Heart right ventricle (tissue), 16 donors: ENCODE measurements at regions not wholly inside any gene's neighbourhood (a gene's known extent, or its start where the extent isn't known, plus 50 kb on each side); places are given as distances from the start of the nearest gene placed in this dataset.
"Not testable (repeated sequence)": the region's sequence is repeated elsewhere in the genome, so short reads cannot be mapped to it uniquely, and the experiment has no call there.

Experiments
- ATAC-seq, 8 donors: fragments of 200-7000 bp; cut with Tn5 transposase; one replicate each; pipeline ENCODE4 v1.9.1; 2020; ENCODE audit warnings: mild to moderate bottlenecking in 8 of 8, moderate library complexity in 8 of 8, moderate number of reproducible peaks in 1 of 8
- DNase-seq, 2 donors: peaks; one replicate each; pipeline ENCODE4 v3.0.0-alpha.2; 2020
- H3K27ac ChIP-seq, 10 donors: fragments of 200-600 bp; sonication (generic) in 2 of 10; one replicate each; pipeline versions ENCODE4 v1.5.0 to v1.8.0; 2020 to 2022; ENCODE audit warnings: mild to moderate bottlenecking in 3 of 10
- H3K27me3 ChIP-seq, 7 donors: fragments of 200-600 bp; one replicate each; pipeline ENCODE4 v1.8.0; 2021 to 2022; ENCODE audit warnings: mild to moderate bottlenecking in 2 of 7
- H3K36me3 ChIP-seq, 9 donors: fragments of 200-600 bp; sonication (generic) in 1 of 9; one replicate each; pipeline versions ENCODE4 v1.5.0 to v1.8.0; 2020 to 2022; ENCODE audit warnings: mild to moderate bottlenecking in 2 of 9
- H3K4me1 ChIP-seq, 9 donors: fragments of 200-600 bp; sonication (generic) in 1 of 9; one replicate each; pipeline versions ENCODE4 v1.5.0 to v1.8.0; 2020 to 2022; ENCODE audit warnings: mild to moderate bottlenecking in 4 of 9
- H3K4me3 ChIP-seq, 10 donors: fragments of 200-600 bp; sonication (generic) in 2 of 10; one replicate each; pipeline versions ENCODE4 v1.5.0 to v1.8.0; 2020 to 2022; ENCODE audit warnings: mild to moderate bottlenecking in 7 of 10, moderate library complexity in 2 of 10
- H3K9me3 ChIP-seq, 11 donors: fragments of 200-600 bp in 10 of 11; sonication (generic) in 2 of 11; one replicate each; pipeline versions ENCODE4 v1.5.0 to v1.8.0; 2013 to 2022; ENCODE audit warnings: mild to moderate bottlenecking in 2 of 11, control low read depth in 1 of 11, moderate library complexity in 1 of 11
- WGBS, 2 donors: extraction: QIAGEN DNeasy Blood & Tissue Kit; methylation state at CpG; one replicate each; pipeline ENCODE4 v1.1.7; 2013; ENCODE audit warnings: inconsistent platforms in 1 of 2; 5-methylcytosine and 5-hydroxymethylcytosine counted together
- intact Hi-C, 10 donors: fragments of 100-400 bp; cut with DNase I; formaldehyde crosslinking; loops; one replicate each; pipeline versions ENCODE4 v1.11.1 to v1.14.2; 2022
- TF ChIP-seq, protein P1 (sequence below), 9 donors: fragments of 200-600 bp; sonication (generic) in 2 of 9; IDR thresholded peaks; one replicate each; pipeline versions ENCODE4 v1.5.0 to v1.8.0; 2021 to 2022; ENCODE audit warnings: antibody characterized with exemption in 9 of 9, mild to moderate bottlenecking in 5 of 9, moderate library complexity in 1 of 9
- donor health status: Arrhythmogenic right ventricular cardiomyopathy.
- donor health status: ischemic (EF 13 %, LVEDD 7.1; RV severe dilation, severe dysfunction).
- donor health status: healthy with polysubstance abuse.
- donor health status: DM: no; HTN: yes; CAD: no.
- donor health status: DM: no; HTN: no; CAD: no.
- donor health status: ischemic (EF 25% LVEDD 6.9; RV normal size, moderate dysfunction).
- donor health status: ischemic (EF 25% LVEDD 5.7; RV mildly dilated, moderate dysfunction).
- donor health status: healthy.
- donor health status: DM: yes; HTN: yes; CAD: no.
- donor health status: Ischemic cardiomyopathy.
- donor health status: ischemic (EF 35%, LVEDD 5.7; RV mildly dilated, moderate dysfunction).
- donor health status: nonischemic (EF 11% LVEDD 7.7; RV severe dilation, severe dysfunction).
- donor health status: DM: yes; HTN: yes; CAD: no.
- donor health status: PGD.
- donor health status: ischemic (EF 29% LVEDD 5.4; RV normal size, mild dysfunction).
- donor health status: nonischemic (EF 23%, LVEDD 6.1; RV moderate dilation, normal function).

DNA sequence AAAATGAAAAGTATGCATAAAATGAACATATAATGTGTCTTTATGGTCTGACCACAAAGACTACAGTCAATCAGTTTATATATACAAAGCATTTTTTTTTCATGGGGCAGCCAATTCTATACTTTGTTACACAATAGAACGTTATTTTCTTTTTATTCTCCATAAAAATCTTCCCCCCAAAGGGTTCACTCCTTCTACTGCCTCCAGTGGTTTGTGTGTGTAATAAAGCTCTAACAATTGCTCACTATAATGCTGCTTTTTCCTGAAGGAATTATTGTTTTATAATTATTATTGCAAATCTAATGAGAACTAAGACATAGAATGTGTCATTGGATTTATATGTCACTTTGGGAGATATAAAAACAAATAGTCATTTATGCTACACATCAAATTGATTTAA lies 664.1 kb upstream of the PABPC4L start:
- H3K9me3 ChIP-seq, result no peaks in the 10 kb centered on the region
- DNase-seq (no peak), ATAC-seq (no peak)
- no peak overlapping the region for H3K27ac ChIP-seq
- no peaks in the 10 kb centered on the region for H3K27me3 ChIP-seq
- H3K4me3 ChIP-seq, result no peak overlapping the region
- intact Hi-C loops, result no loop called here
- 68 to 69% methylated on average over 1 of the region's 1 CpG for WGBS, 2 donors
- TF ChIP-seq, protein P1, sequence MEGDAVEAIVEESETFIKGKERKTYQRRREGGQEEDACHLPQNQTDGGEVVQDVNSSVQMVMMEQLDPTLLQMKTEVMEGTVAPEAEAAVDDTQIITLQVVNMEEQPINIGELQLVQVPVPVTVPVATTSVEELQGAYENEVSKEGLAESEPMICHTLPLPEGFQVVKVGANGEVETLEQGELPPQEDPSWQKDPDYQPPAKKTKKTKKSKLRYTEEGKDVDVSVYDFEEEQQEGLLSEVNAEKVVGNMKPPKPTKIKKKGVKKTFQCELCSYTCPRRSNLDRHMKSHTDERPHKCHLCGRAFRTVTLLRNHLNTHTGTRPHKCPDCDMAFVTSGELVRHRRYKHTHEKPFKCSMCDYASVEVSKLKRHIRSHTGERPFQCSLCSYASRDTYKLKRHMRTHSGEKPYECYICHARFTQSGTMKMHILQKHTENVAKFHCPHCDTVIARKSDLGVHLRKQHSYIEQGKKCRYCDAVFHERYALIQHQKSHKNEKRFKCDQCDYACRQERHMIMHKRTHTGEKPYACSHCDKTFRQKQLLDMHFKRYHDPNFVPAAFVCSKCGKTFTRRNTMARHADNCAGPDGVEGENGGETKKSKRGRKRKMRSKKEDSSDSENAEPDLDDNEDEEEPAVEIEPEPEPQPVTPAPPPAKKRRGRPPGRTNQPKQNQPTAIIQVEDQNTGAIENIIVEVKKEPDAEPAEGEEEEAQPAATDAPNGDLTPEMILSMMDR (IDR thresholded peaks at IDR 0.05), result no peak
- no peaks in the 10 kb centered on the region for H3K4me1 ChIP-seq
- H3K36me3 ChIP-seq, result no peaks in the 10 kb centered on the region

DNA sequence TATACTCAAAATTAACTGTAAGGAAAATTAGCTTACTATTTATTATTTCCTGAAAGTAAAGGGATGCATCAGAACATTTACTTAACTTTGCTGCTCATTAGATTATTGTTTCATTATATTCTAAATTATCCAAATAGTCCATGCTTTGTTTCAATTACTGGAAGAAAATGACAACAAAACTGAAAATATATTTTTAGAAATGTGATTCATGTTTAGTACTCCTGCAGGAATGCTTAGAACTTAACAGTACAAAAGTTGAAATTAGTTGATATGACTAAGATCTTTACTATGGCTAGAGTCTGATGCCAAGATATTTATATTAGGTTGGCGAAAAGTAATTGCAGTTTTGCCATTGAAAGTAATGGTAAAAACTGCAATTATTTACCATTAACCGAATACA lies 660.5 kb upstream of the PABPC4L start:
- H3K4me1 ChIP-seq, result no peaks in the 10 kb centered on the region
- intact Hi-C loops, result no loop called here
- H3K36me3 ChIP-seq, result no peaks in the 10 kb centered on the region
- H3K4me3 ChIP-seq, result no peak overlapping the region
- H3K9me3 ChIP-seq, result peaks cover 0 to 4% (median 0%) of the 10 kb centered on the region in 11 donors
- DNase-seq, result no peak
- WGBS, 2 donors, result 93 to 97% methylated on average over 2 of the region's 2 CpGs
- H3K27ac ChIP-seq, result no peak overlapping the region
- H3K27me3 ChIP-seq, result no peaks in the 10 kb centered on the region
- no peak for ATAC-seq
- TF ChIP-seq, protein P1 (IDR thresholded peaks at IDR 0.05), result no peak

DNA sequence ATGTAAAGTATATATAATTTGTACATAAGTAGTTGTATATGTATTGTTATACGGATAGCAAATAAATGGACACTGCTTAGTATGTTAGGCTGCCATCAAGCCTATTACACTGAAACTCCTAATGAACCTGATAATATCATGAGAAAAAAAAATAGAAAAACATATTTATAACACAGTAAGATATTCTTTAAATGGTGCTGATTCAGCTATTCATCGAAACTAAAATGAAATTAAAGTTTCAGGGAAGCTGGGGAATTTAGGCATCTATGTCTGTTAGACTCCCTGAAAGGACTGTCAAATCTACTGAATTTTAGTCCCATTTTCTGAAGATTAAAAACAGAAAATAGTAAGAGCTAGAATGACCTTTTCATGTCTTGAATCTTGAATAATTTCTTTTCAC lies 647.1 kb upstream of the PABPC4L start:
- 89 to 92% methylated on average over 2 of the region's 2 CpGs for WGBS, 2 donors
- H3K27me3 ChIP-seq, result no peaks in the 10 kb centered on the region
- H3K4me3 ChIP-seq, result no peak overlapping the region
- DNase-seq, result no peak
- ATAC-seq, result no peak
- TF ChIP-seq, protein P1 (IDR thresholded peaks at IDR 0.05), result no peak
- no peaks in the 10 kb centered on the region for H3K36me3 ChIP-seq
- peaks cover 0 to 31% (median 0%) of the 10 kb centered on the region in 11 donors for H3K9me3 ChIP-seq
- H3K4me1 ChIP-seq, result no peaks in the 10 kb centered on the region
- intact Hi-C loops, result no loop called here
- H3K27ac ChIP-seq, result no peak overlapping the region

DNA sequence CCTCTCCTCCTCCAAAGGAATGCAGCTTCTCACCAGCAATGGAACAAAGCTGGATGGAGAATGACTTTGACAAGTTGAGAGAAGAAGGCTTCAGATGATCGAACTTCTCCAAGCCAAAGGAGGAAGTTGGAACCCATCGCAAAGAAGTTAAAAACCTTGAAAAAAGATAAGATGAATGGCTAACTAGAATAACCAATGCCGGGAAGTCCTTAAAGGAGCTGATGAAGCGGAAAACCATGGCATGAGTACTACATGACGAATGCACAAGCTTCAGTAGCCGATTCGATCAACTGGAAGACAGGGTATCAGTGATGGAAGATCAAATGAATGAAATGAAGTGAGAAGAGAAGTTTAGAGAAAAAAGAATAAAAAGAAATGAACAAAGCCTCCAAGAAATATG lies 629.2 kb upstream of the PABPC4L start:
- H3K27me3 ChIP-seq, DNase-seq, H3K4me1 ChIP-seq, H3K27ac ChIP-seq, H3K4me3 ChIP-seq, H3K36me3 ChIP-seq, ATAC-seq, intact Hi-C loops: not testable (repeated sequence)
- WGBS, 2 donors, result 91 to 94% methylated on average over 7 of the region's 7 CpGs
- H3K9me3 ChIP-seq, result peaks cover 0 to 40% (median 0%) of the 10 kb centered on the region in 11 donors

DNA sequence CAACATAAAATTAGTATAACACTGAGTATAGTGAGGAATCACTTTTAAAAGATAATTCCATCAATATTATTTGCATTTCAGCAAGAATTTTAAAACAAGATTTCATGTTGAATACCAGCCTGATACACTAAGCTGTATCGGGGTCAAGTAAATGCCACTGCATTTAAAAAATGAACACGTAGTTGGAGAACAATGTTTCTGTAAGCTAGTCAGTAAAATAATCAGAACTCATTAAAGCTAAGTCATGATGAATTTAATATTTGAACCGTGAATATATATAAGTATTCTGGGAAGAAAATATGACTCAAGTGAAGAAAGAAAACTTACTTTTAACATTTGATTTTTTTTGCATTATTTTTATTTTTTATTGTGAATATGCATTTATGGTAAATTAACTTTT lies 611.0 kb upstream of the PABPC4L start:
- intact Hi-C loops, result no loop called here
- DNase-seq, result no peak
- Histone ChIP-seq H3K4me3 (no peak overlapping the region), H3K27me3 (no peaks in the 10 kb centered on the region), H3K4me1 (no peaks in the 10 kb centered on the region), H3K36me3 (no peaks in the 10 kb centered on the region), H3K9me3 (peaks cover 0 to 13% (median 3%) of the 10 kb centered on the region in 11 donors), H3K27ac (no peak overlapping the region)
- no peak for ATAC-seq
- TF ChIP-seq, protein P1 (IDR thresholded peaks at IDR 0.05), result no peak
- 84 to 87% methylated on average over 3 of the region's 3 CpGs for WGBS, 2 donors
